ENCODE measurements at regions not wholly inside any gene's neighbourhood (a gene's known extent, or its start where the extent isn't known, plus 50 kb on each side); places are given as distances from the start of the nearest gene placed in this dataset.

DNA sequence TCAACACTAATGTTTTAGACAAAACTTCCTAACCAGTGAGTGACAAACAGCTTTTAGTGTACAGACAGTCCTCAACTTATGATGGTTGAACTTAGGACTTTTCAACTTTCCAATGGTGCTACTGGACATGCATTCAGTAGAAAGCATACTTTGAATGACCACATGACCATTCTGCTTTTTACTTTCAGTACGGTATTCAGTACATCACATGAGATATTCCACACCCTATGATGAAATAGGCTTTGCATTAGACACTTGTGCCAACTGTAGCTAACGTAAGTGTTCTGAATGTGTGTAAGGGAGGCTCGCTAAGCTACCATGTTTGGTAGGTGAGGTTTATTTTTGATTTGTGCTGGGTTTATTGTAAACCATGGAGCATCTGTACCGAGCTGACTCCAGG lies 113.7 kb downstream of the WNT7A start:
- no peaks in the 10 kb centered on the region for H3K27me3 ChIP-seq (ENCODE audit: control insufficient read depth, insufficient read depth, low read length, poor library complexity, severe bottlenecking)
- H3K27ac ChIP-seq (ENCODE audit: low read depth, low read length), result no peak overlapping the region
- Mint-ChIP-seq H3K4me1 (peaks cover 11% of the 10 kb centered on the region), H3K4me3 (no peak overlapping the region), H3K9me3 (no peaks in the 10 kb centered on the region), H3K27me3 (ENCODE audit: insufficient read depth) (peaks cover 3% of the 10 kb centered on the region), H3K27ac (no peak overlapping the region), H3K36me3 (ENCODE audit: low read depth) (no peaks in the 10 kb centered on the region)
- TF ChIP-seq, protein P1, sequence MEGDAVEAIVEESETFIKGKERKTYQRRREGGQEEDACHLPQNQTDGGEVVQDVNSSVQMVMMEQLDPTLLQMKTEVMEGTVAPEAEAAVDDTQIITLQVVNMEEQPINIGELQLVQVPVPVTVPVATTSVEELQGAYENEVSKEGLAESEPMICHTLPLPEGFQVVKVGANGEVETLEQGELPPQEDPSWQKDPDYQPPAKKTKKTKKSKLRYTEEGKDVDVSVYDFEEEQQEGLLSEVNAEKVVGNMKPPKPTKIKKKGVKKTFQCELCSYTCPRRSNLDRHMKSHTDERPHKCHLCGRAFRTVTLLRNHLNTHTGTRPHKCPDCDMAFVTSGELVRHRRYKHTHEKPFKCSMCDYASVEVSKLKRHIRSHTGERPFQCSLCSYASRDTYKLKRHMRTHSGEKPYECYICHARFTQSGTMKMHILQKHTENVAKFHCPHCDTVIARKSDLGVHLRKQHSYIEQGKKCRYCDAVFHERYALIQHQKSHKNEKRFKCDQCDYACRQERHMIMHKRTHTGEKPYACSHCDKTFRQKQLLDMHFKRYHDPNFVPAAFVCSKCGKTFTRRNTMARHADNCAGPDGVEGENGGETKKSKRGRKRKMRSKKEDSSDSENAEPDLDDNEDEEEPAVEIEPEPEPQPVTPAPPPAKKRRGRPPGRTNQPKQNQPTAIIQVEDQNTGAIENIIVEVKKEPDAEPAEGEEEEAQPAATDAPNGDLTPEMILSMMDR (conservative IDR thresholded peaks at IDR 0.05), result no peak
- peaks cover 7% of the 10 kb centered on the region for H3K4me1 ChIP-seq (ENCODE audit: control insufficient read depth, insufficient read depth, low read length)
- no peak overlapping the region for H3K4me3 ChIP-seq (ENCODE audit: low read length)
- H3K9ac ChIP-seq (ENCODE audit: extremely low read depth, low read length, poor library complexity, severe bottlenecking), result no peak overlapping the region
- H3K36me3 ChIP-seq (ENCODE audit: control insufficient read depth, insufficient read depth, low read length), result no peaks in the 10 kb centered on the region
- WGBS, 2 experiments (ENCODE audit: insufficient coverage in 1 of 2, insufficient read length in 1 of 2), result 67 to 97% methylated on average over 3 to 4 of the region's 4 CpGs
- no peaks in the 10 kb centered on the region for H3K9me3 ChIP-seq (ENCODE audit: control insufficient read depth, low read length)
- DNase-seq, result no peak

DNA sequence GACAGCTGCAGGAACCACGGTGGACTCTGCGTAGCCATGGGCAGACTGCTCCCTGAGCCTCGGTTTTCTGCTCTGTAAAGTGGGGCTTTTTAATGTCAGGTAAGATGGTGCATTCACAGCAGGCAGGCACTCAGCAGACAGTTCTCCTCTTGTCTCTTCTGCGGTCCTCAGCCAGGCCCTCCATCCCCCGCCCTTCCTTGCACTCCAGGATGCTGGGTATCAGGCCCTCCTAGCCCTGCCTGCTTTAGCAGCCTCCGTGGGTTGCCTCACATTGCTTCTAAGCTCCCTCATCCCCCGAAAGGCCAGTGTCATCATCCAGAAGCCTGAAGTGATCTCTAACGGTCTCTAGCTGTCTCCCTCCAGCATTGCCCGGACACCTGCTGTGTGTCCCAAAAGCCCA lies 115.7 kb downstream of the WNT7A start:
- no peaks in the 10 kb centered on the region for H3K9me3 ChIP-seq (ENCODE audit: control insufficient read depth, low read length)
- no peak overlapping the region for H3K4me3 ChIP-seq (ENCODE audit: low read length)
- no peak overlapping the region for H3K4me3 Mint-ChIP-seq
- peak; percentile 42 for DNase-seq
- H3K36me3 ChIP-seq (ENCODE audit: control insufficient read depth, insufficient read depth, low read length), result no peaks in the 10 kb centered on the region
- no peaks in the 10 kb centered on the region for H3K4me1 ChIP-seq (ENCODE audit: control insufficient read depth, insufficient read depth, low read length)
- peaks cover 3% of the 10 kb centered on the region for H3K27me3 Mint-ChIP-seq (ENCODE audit: insufficient read depth)
- TF ChIP-seq, protein P1 (conservative IDR thresholded peaks at IDR 0.05), result no peak
- H3K4me1 Mint-ChIP-seq, result no peaks in the 10 kb centered on the region
- no peak overlapping the region for H3K9ac ChIP-seq (ENCODE audit: extremely low read depth, low read length, poor library complexity, severe bottlenecking)
- no peaks in the 10 kb centered on the region for H3K27me3 ChIP-seq (ENCODE audit: control insufficient read depth, insufficient read depth, low read length, poor library complexity, severe bottlenecking)
- H3K36me3 Mint-ChIP-seq (ENCODE audit: low read depth), result no peaks in the 10 kb centered on the region
- no peaks in the 10 kb centered on the region for H3K9me3 Mint-ChIP-seq
- H3K27ac ChIP-seq (ENCODE audit: low read depth, low read length), result no peak overlapping the region
- WGBS, 2 experiments (ENCODE audit: insufficient coverage in 1 of 2, insufficient read length in 1 of 2), result 76 to 82% methylated on average over 9 of the region's 9 CpGs
- H3K27ac Mint-ChIP-seq, result no peak overlapping the region

DNA sequence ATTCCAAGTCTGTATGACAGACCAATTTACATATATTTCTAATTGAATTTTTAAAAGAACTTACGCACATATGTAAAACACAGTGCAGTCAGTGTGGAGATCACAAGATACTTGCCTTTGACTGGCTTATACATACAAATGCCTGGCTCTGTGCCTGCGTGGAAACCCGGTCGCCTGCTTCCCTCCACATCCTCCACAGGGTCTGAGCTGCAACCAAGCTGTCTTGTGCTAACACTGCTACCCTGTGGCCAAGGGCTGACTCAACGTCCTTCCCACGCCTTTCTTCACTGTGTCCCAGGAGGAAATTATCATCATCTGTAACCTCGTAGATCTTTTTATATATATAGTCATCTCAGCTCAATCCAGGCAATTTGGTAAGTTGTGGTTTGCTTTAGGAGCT lies 117.0 kb downstream of the WNT7A start:
- DNase-seq, result peak; percentile 67

More for the DNA sequence above, 117.0 kb downstream of the WNT7A start:
- H3K9me3 ChIP-seq (ENCODE audit: control insufficient read depth, low read length), result no peaks in the 10 kb centered on the region
- H3K27me3 ChIP-seq (ENCODE audit: control insufficient read depth, insufficient read depth, low read length, poor library complexity, severe bottlenecking), result no peaks in the 10 kb centered on the region
- WGBS, 2 experiments (ENCODE audit: insufficient coverage in 1 of 2, insufficient read length in 1 of 2), result 86 to 97% methylated on average over 4 to 7 of the region's 7 CpGs
- TF ChIP-seq, protein P1 (conservative IDR thresholded peaks at IDR 0.05), result peak; percentile 59
- H3K9me3 Mint-ChIP-seq, result no peaks in the 10 kb centered on the region
- peaks cover 3% of the 10 kb centered on the region for H3K27me3 Mint-ChIP-seq (ENCODE audit: insufficient read depth)
- H3K36me3 ChIP-seq (ENCODE audit: control insufficient read depth, insufficient read depth, low read length), result no peaks in the 10 kb centered on the region
- H3K36me3 Mint-ChIP-seq (ENCODE audit: low read depth), result no peaks in the 10 kb centered on the region
- H3K27ac Mint-ChIP-seq, result no peak overlapping the region
- H3K4me1 ChIP-seq (ENCODE audit: control insufficient read depth, insufficient read depth, low read length), result no peaks in the 10 kb centered on the region
- no peak overlapping the region for H3K4me3 ChIP-seq (ENCODE audit: low read length)
- H3K4me1 Mint-ChIP-seq, result no peaks in the 10 kb centered on the region
- no peak overlapping the region for H3K27ac ChIP-seq (ENCODE audit: low read depth, low read length)
- no peak overlapping the region for H3K9ac ChIP-seq (ENCODE audit: extremely low read depth, low read length, poor library complexity, severe bottlenecking)
- no peak overlapping the region for H3K4me3 Mint-ChIP-seq
